GM12878 (cell line): ENCODE measurements at regions not wholly inside any gene's neighbourhood (a gene's known extent, or its start where the extent isn't known, plus 50 kb on each side); places are given as distances from the start of the nearest gene placed in this dataset.

ENCODE experiments used
- ATAC-seq: fragments of 200-7000 bp; cut with Tn5 transposase; 3 replicates; pipeline ENCODE4 v1.9.1; 2020; ENCODE audit warnings: mild to moderate bottlenecking, moderate library complexity
- BruUV-seq: library from RNA; stranded (reverse); fragments of 400-500 nt; replicated peaks from 2 replicates; lab custom pipeline; 2021; lab: Mats Ljungman, UMichigan
- CTCF ChIA-PET: fragments of 300-600 bp; sonication (Branson Sonifier 250); formaldehyde crosslinking; extraction: SDS; loops from one replicate; lab custom pipeline; 2021; ENCODE audit warnings: inconsistent platforms; lab: Yijun Ruan, JAX
- POLR2A ChIA-PET: fragments of 350-600 bp; formaldehyde crosslinking; extraction: SDS; loops from one replicate; lab custom pipeline; 2021; ENCODE audit warnings: inconsistent platforms; lab: Charles Lee
- RAD21 ChIA-PET: fragments of 300-600 bp; sonication (Branson Sonifier 250); formaldehyde crosslinking; loops from one replicate; lab custom pipeline; 2023; ENCODE audit warnings: antibody characterized with exemption; ENCODE audit not compliant: unreplicated experiment; lab: Charles Lee
- SMC1A ChIA-PET: fragments of 300-600 bp; sonication (Branson Sonifier 250); formaldehyde crosslinking; loops from one replicate; lab custom pipeline; 2023; ENCODE audit not compliant: unreplicated experiment, uncharacterized antibody; lab: Charles Lee
- DNase-seq: peaks from one replicate; pipeline ENCODE4 v3.0.0-alpha.2; 2011; ENCODE audit warnings: low read depth, low spot score
- FAIRE-seq: peaks from 3 replicates; lab custom pipeline; 2011; peaks lifted over from hg19 to GRCh38; lab: Jason Lieb, UNC
- H2AFZ ChIP-seq: 2 replicates; pipeline ENCODE4 v1.6.0; 2011; ENCODE audit warnings: low read depth, low read length, control low read depth; ENCODE audit not compliant: control insufficient read depth
- H3K27ac ChIP-seq: 2 replicates; pipeline ENCODE4 v1.5.1; 2011; ENCODE audit warnings: control low read depth; ENCODE audit not compliant: control insufficient read depth, insufficient read depth
- H3K27me3 ChIP-seq, 2 experiments: replicated peaks in 1 of 2; 2 replicates each; pipeline versions ENCODE4 v1.6.0 to v1.6.1; 2011; ENCODE audit warnings: low read length in 1 of 2; ENCODE audit not compliant: control insufficient read depth in 2 of 2, insufficient read depth in 2 of 2
- H3K36me3 ChIP-seq, 2 experiments: 2 replicates each; pipeline ENCODE4 v1.5.1; 2011; ENCODE audit warnings: low read length in 1 of 2; ENCODE audit not compliant: control insufficient read depth in 2 of 2, insufficient read depth in 2 of 2
- H3K4me1 ChIP-seq: 2 replicates; pipeline ENCODE4 v1.6.1; 2011; ENCODE audit warnings: mild to moderate bottlenecking, low read length, moderate library complexity, mixed read lengths; ENCODE audit not compliant: control insufficient read depth, insufficient read depth
- H3K4me2 ChIP-seq: 2 replicates; pipeline ENCODE4 v1.6.0; 2011; ENCODE audit warnings: control low read depth; ENCODE audit not compliant: control insufficient read depth, insufficient read depth
- H3K4me3 ChIP-seq: fragments of 200-600 bp; sonication (generic); 2 replicates; pipeline ENCODE4 v1.5.1; 2016
- H3K79me2 ChIP-seq: 2 replicates; pipeline ENCODE4 v1.6.0; 2011; ENCODE audit warnings: low read length; ENCODE audit not compliant: control insufficient read depth, insufficient read depth
- H3K9ac ChIP-seq: 2 replicates; pipeline ENCODE4 v1.8.0; 2011; ENCODE audit warnings: low read length, control low read depth, mixed read lengths; ENCODE audit not compliant: control insufficient read depth, insufficient read depth
- H3K9me3 ChIP-seq: replicated peaks from 3 replicates; pipeline ENCODE4 v1.5.1; 2011; ENCODE audit warnings: mild to moderate bottlenecking, low read length; ENCODE audit not compliant: control insufficient read depth, insufficient read depth
- H4K20me1 ChIP-seq: 2 replicates; pipeline ENCODE4 v1.6.0; 2011; ENCODE audit not compliant: control insufficient read depth, insufficient read depth
- CTCF ChIP-seq, 3 experiments: IDR thresholded peaks in 2 of 3; conservative IDR thresholded peaks in 1 of 3; 2 replicates each; pipeline ENCODE4 v1.5.1; 2011; ENCODE audit warnings: low read depth in 3 of 3, low read length in 3 of 3, mild to moderate bottlenecking in 3 of 3, control low read depth in 2 of 3, moderate library complexity in 2 of 3, inconsistent platforms in 1 of 3, mixed read lengths in 1 of 3; ENCODE audit not compliant: control insufficient read depth in 2 of 3, insufficient read depth in 1 of 3; ENCODE audit errors: extremely low read depth in 1 of 3
- IKZF2 ChIP-seq, 2 experiments: fragments of 450-650 bp; IDR thresholded peaks; 2 replicates each; pipeline ENCODE4 v1.6.1; 2017; ENCODE audit warnings: mild to moderate bottlenecking in 2 of 2, moderate library complexity in 2 of 2
- MTA3 ChIP-seq: IDR thresholded peaks from 2 replicates; pipeline ENCODE4 v1.6.1; 2012; ENCODE audit warnings: low read length, inconsistent platforms, borderline replicate concordance
- MXI1 ChIP-seq: fragments of 150-350 bp; IDR thresholded peaks from 2 replicates; pipeline ENCODE4 v1.6.1; 2011; ENCODE audit warnings: low read depth, mild to moderate bottlenecking, inconsistent platforms, low read length, improper control_type of control experiment
- SUZ12 ChIP-seq: fragments of 200-600 bp; sonication (generic); IDR thresholded peaks from one replicate; pipeline ENCODE4 v1.6.1; 2018; ENCODE audit warnings: antibody characterized with exemption, mild to moderate bottlenecking; ENCODE audit not compliant: unreplicated experiment
- USF1 ChIP-seq: IDR thresholded peaks from 2 replicates; pipeline ENCODE4 v1.6.1; 2011; ENCODE audit warnings: borderline replicate concordance, low read depth, mild to moderate bottlenecking, moderate library complexity, mixed read lengths, low read length; ENCODE audit not compliant: insufficient read depth; ENCODE audit errors: extremely low read length
- ZZZ3 ChIP-seq: IDR thresholded peaks from 2 replicates; pipeline ENCODE4 v1.6.1; 2011; ENCODE audit warnings: low read depth; ENCODE audit not compliant: control insufficient read depth, insufficient read length
- WGBS: methylation state at CpG from one replicate; pipeline ENCODE4 v1.1.6; 2016; ENCODE audit warnings: low lambda C conversion rate; ENCODE audit not compliant: insufficient replicate concordance, insufficient coverage; ENCODE audit errors: missing lambda C conversion rate; 5-methylcytosine and 5-hydroxymethylcytosine counted together
- in situ Hi-C: fragments of 300-500 bp; cut with MboI; formaldehyde crosslinking; loops from 9 replicates; pipeline ENCODE4 v1.14.3; 2018; ENCODE audit warnings: mixed read lengths
- intact Hi-C: fragments of 100-400 bp; cut with micrococcal nuclease; formaldehyde crosslinking; loops from one replicate; pipeline ENCODE4 v1.14.2; 2022; ENCODE audit not compliant: unreplicated experiment

DNA sequence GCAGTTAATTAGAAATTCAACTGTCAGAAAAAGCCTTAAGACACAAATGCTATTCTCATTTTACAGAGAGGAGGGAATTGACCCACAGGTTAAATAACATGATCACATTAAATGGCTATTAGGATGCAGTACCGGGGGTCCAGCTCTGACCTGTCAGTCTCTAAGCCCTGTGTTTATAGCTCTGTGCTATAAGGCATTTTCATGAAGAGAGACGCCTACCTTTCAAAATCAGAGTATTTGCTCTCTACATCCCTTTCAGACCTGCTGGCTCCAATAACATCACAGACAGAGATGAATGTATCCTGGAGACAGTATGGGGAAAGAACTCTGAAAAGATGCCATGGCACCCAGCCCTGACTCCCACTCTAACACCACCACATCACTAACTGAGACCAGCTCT is 189.9 kb upstream of the PRSS58 start (continued):
- TF ChIP-seq ZZZ3 (no peak), MTA3 (no peak), USF1 (no peak), IKZF2 (IDR thresholded peaks at IDR 0.05) (no peak)

GRCh38 chr7:142445019-142445686 is 187.3 kb upstream of the PRSS58 start:
- WGBS, result 40% methylated on average over 7 of the region's 7 CpGs
- ATAC-seq, result peak; percentile 51; the same call in 2 of the 3 replicates

More at GRCh38 chr7:142445019-142445686, 187.3 kb upstream of the PRSS58 start:
- intact Hi-C loops (no loop called here), in situ Hi-C loops (no loop called here)
- H4K20me1 ChIP-seq, result no peaks in the 10 kb centered on the region
- no peak overlapping the region for H3K4me2 ChIP-seq
- FAIRE-seq, result no peak
- H3K9me3 ChIP-seq, result no peaks in the 10 kb centered on the region
- no TSS peak for BruUV-seq
- no peak overlapping the region for H2AFZ ChIP-seq
- no peak overlapping the region for H3K9ac ChIP-seq
- TF ChIP-seq SUZ12, result no peak
- TF ChIP-seq CTCF (IDR thresholded peaks at IDR 0.05 in 2 of 3, conservative IDR thresholded peaks at IDR 0.05 in 1 of 3; ENCODE audit: control insufficient read depth in 2 of 3, extremely low read depth in 1 of 3, insufficient read depth in 1 of 3, low read depth in 3 of 3, low read length in 3 of 3), result peak in 2 of 3 experiments; percentile 25 to 31; a peak in 2 of 6 replicates
- no peak for TF ChIP-seq MXI1
- ChIA-PET CTCF (interaction anchor here (1.1 to 1.4 kb wide), 4 partner anchors 14 to 55 kb away, joined by 3 to 5 read pairs (median 4); no protein-coding TSS in a partner anchor), SMC1A (no interaction called here), POLR2A (no interaction called here), RAD21 (no interaction called here)
- no peaks in the 10 kb centered on the region; a peak in 1 of 4 replicates for H3K27me3 ChIP-seq
- H3K4me3 ChIP-seq, result no peak overlapping the region
- H3K36me3 ChIP-seq, result no peaks in the 10 kb centered on the region
- no peaks in the 10 kb centered on the region for H3K79me2 ChIP-seq
- DNase-seq, result no peak
- peaks cover 5% of the 10 kb centered on the region for H3K4me1 ChIP-seq
- H3K27ac ChIP-seq, result no peak overlapping the region
